HEK293 (cell line): ENCODE measurements at regions not wholly inside any gene's neighbourhood (a gene's known extent, or its start where the extent isn't known, plus 50 kb on each side); places are given as distances from the start of the nearest gene placed in this dataset.

Experiments
- CTCF ChIA-PET: fragments of 350-600 bp; formaldehyde crosslinking; extraction: SDS; loops from one replicate; lab custom pipeline; 2021; ENCODE audit warnings: antibody characterized with exemption; lab: Yijun Ruan, JAX
- POLR2A ChIA-PET: fragments of 300-600 bp; formaldehyde crosslinking; extraction: SDS; loops from one replicate; lab custom pipeline; 2020; ENCODE audit warnings: antibody characterized with exemption, inconsistent platforms; lab: Yijun Ruan, JAX
- H3K27ac ChIP-seq: fragments of 200-500 bp; sonication (Bioruptor generic); 2 replicates; pipeline ENCODE4 v1.5.1; 2014; ENCODE audit warnings: low read depth, low read length, control low read depth, inconsistent platforms; ENCODE audit errors: extremely low read depth
- H3K36me3 ChIP-seq, 2 experiments: fragments of 200-500 bp in 1 of 2; sonication (Bioruptor generic) in 1 of 2; 1 replicate in 1 of 2; 2 replicates in 1 of 2; pipeline ENCODE4 v1.5.1; 2014 to 2017; ENCODE audit warnings: inconsistent platforms in 2 of 2, low read length in 2 of 2; ENCODE audit not compliant: control insufficient read depth in 2 of 2, insufficient read depth in 1 of 2
- H3K4me1 ChIP-seq: fragments of 200-500 bp; sonication (Bioruptor generic); 2 replicates; pipeline ENCODE4 v1.5.1; 2014; ENCODE audit warnings: mild to moderate bottlenecking, low read length, inconsistent platforms; ENCODE audit not compliant: control insufficient read depth, insufficient read depth
- H3K4me3 ChIP-seq: 2 replicates; pipeline ENCODE4 v1.5.1; 2011; ENCODE audit warnings: low read depth, mild to moderate bottlenecking, control low read depth, low read length, moderate library complexity
- H3K9me3 ChIP-seq: fragments of 200-500 bp; sonication (Bioruptor generic); 2 replicates; pipeline ENCODE4 v1.5.1; 2014; ENCODE audit warnings: low read depth, low read length, inconsistent platforms; ENCODE audit not compliant: control insufficient read depth, insufficient read depth
- AEBP2 ChIP-seq: fragments of 450-650 bp; formaldehyde crosslinking; IDR thresholded peaks from 2 replicates; pipeline ENCODE4 v1.5.1; 2016; ENCODE audit warnings: missing biosample characterization, missing genetic modification characterization, borderline replicate concordance
- HOXA7 ChIP-seq: sonication (generic); formaldehyde crosslinking; IDR thresholded peaks from 2 replicates; pipeline ENCODE4 v1.8.1; 2022; ENCODE audit warnings: missing genetic modification reagents, borderline replicate concordance
- HOXD13 ChIP-seq: sonication (generic); formaldehyde crosslinking; IDR thresholded peaks from 2 replicates; pipeline ENCODE4 v1.8.0; 2022; ENCODE audit warnings: missing genetic modification reagents, borderline replicate concordance
- KLF17 ChIP-seq: fragments of 450-650 bp; formaldehyde crosslinking; IDR thresholded peaks from 2 replicates; pipeline ENCODE4 v1.5.1; 2016; ENCODE audit warnings: missing biosample characterization, missing genetic modification characterization
- OSR2 ChIP-seq: fragments of 450-650 bp; formaldehyde crosslinking; IDR thresholded peaks from 2 replicates; pipeline ENCODE4 v1.5.1; 2016; ENCODE audit warnings: missing biosample characterization, missing genetic modification characterization
- SP3 ChIP-seq: fragments of 450-650 bp; formaldehyde crosslinking; IDR thresholded peaks from 2 replicates; pipeline ENCODE4 v1.5.1; 2016; ENCODE audit warnings: missing biosample characterization, missing genetic modification characterization
- SP7 ChIP-seq: fragments of 450-650 bp; formaldehyde crosslinking; IDR thresholded peaks from 2 replicates; pipeline ENCODE4 v1.5.1; 2016; ENCODE audit warnings: missing biosample characterization, missing genetic modification characterization
- ZFP3 ChIP-seq: fragments of 450-650 bp; formaldehyde crosslinking; IDR thresholded peaks from 2 replicates; pipeline ENCODE4 v1.5.1; 2016; ENCODE audit warnings: low read depth, missing biosample characterization, missing genetic modification characterization
- ZFP41 ChIP-seq: fragments of 450-650 bp; formaldehyde crosslinking; IDR thresholded peaks from 2 replicates; pipeline ENCODE4 v1.5.1; 2016; ENCODE audit warnings: missing biosample characterization, missing genetic modification characterization, borderline replicate concordance
- ZNF114 ChIP-seq: fragments of 450-650 bp; formaldehyde crosslinking; IDR thresholded peaks from 2 replicates; pipeline ENCODE4 v1.5.0; 2017; ENCODE audit warnings: missing biosample characterization, missing genetic modification characterization
- ZNF121 ChIP-seq: fragments of 450-650 bp; formaldehyde crosslinking; IDR thresholded peaks from 2 replicates; pipeline ENCODE4 v1.5.1; 2016; ENCODE audit warnings: missing biosample characterization, missing genetic modification characterization
- ZNF175 ChIP-seq: fragments of 450-650 bp; formaldehyde crosslinking; IDR thresholded peaks from 2 replicates; pipeline ENCODE4 v1.5.1; 2016; ENCODE audit warnings: missing biosample characterization, missing genetic modification characterization
- ZNF18 ChIP-seq: fragments of 450-650 bp; formaldehyde crosslinking; IDR thresholded peaks from 2 replicates; pipeline ENCODE4 v1.5.1; 2016; ENCODE audit warnings: missing biosample characterization, missing genetic modification characterization
- ZNF211 ChIP-seq: fragments of 450-650 bp; formaldehyde crosslinking; IDR thresholded peaks from 2 replicates; pipeline ENCODE4 v1.5.1; 2016; ENCODE audit warnings: low read depth, missing biosample characterization, missing genetic modification characterization
- ZNF239 ChIP-seq: fragments of 450-650 bp; formaldehyde crosslinking; IDR thresholded peaks from 2 replicates; pipeline ENCODE4 v1.5.1; 2016; ENCODE audit warnings: missing biosample characterization, missing genetic modification characterization
- ZNF37A ChIP-seq: fragments of 450-650 bp; IDR thresholded peaks from 2 replicates; pipeline ENCODE4 v1.5.1; 2018; ENCODE audit warnings: missing biosample characterization, missing genetic modification characterization
- ZNF391 ChIP-seq: fragments of 450-650 bp; formaldehyde crosslinking; IDR thresholded peaks from 2 replicates; pipeline ENCODE4 v1.5.1; 2016; ENCODE audit warnings: low read depth, missing biosample characterization, missing genetic modification characterization, borderline replicate concordance
- ZNF510 ChIP-seq: fragments of 450-650 bp; formaldehyde crosslinking; IDR thresholded peaks from 2 replicates; pipeline ENCODE4 v1.5.1; 2018; ENCODE audit warnings: mild to moderate bottlenecking, missing genetic modification characterization, missing biosample characterization; ENCODE audit not compliant: insufficient replicate concordance
- ZNF596 ChIP-seq: fragments of 450-650 bp; IDR thresholded peaks from 2 replicates; pipeline ENCODE4 v1.5.0; 2018; ENCODE audit warnings: missing biosample characterization, mild to moderate bottlenecking, missing genetic modification characterization, moderate library complexity
- ZNF768 ChIP-seq: fragments of 450-650 bp; formaldehyde crosslinking; IDR thresholded peaks from 2 replicates; pipeline ENCODE4 v1.5.1; 2018; ENCODE audit warnings: missing biosample characterization, mild to moderate bottlenecking, missing genetic modification characterization
- TF ChIP-seq, protein P1 (sequence below): fragments of 450-650 bp; formaldehyde crosslinking; IDR thresholded peaks from 2 replicates; pipeline ENCODE4 v1.5.1; 2016; ENCODE audit warnings: missing biosample characterization, missing genetic modification characterization

DNA sequence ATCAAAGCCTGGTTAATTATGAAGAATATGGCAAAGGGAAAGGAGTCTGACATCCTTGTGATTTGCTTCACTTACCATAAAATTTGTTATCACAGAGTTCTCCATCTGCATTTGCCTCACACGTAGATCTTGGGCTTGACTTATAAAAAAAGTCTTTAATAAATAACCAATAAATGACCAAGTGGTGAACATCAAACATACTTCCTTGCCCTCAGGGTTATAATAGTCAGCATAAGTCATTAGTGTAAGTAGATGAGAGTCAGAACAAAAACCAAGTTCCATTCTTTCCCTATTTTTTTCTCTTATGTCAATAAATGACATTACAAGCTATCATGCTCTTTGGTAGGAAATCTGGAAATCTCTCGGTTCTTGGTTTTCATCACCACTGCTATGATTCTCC lies 635.4 kb upstream of the ATXN7L3B start:
- Histone ChIP-seq H3K27ac (no peak overlapping the region), H3K9me3 (no peaks in the 10 kb centered on the region), H3K36me3 (no peaks in the 10 kb centered on the region), H3K4me1 (no peaks in the 10 kb centered on the region), H3K4me3 (no peak overlapping the region)
- POLR2A ChIA-PET, result no interaction called here
- CTCF ChIA-PET, result interaction anchor here (0.6 kb wide), 1 partner anchor 60 kb away, joined by 3 read pairs; no protein-coding TSS in a partner anchor
- TF ChIP-seq AEBP2 (tag by site-specific recombination), result no peak
- TF ChIP-seq ZNF768 (tag by site-specific recombination), result no peak
- TF ChIP-seq ZNF239 (tag by site-specific recombination), result no peak
- TF ChIP-seq ZFP3 (tag by site-specific recombination), result no peak
- TF ChIP-seq HOXA7 (CRISPR knock-in tag), result no peak
- no peak for TF ChIP-seq ZNF121
- no peak for TF ChIP-seq ZNF18 (tag by site-specific recombination)
- no peak for TF ChIP-seq ZNF391 (tag by site-specific recombination)
- TF ChIP-seq ZFP41, result no peak
- TF ChIP-seq ZNF114 (tag by site-specific recombination), result no peak
- no peak for TF ChIP-seq ZNF510 (tag by site-specific recombination)
- no peak for TF ChIP-seq ZNF211 (tag by site-specific recombination)

DNA sequence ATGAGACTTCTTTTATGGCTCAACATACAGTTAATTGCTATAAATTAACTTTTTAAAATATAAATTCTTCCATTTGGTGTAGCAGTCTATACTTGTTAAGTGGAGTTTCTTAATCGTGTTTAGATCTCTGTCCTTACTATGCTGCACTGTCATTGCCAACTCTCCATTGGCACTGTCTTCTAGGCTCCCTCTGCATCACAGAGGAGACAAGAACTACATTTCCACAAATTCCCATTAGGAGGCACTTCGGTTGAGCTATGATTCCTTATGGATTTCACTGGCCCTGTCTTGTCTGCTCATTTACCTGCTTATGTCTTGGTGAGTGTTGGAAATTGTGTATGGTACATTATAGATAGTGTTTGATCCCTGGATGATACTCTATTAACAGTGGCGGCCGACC lies 630.9 kb upstream of the ATXN7L3B start:
- ChIA-PET POLR2A (no interaction called here), CTCF (no interaction called here)
- Histone ChIP-seq H3K4me1 (no peaks in the 10 kb centered on the region), H3K9me3 (no peaks in the 10 kb centered on the region), H3K27ac (no peak overlapping the region), H3K36me3 (no peaks in the 10 kb centered on the region), H3K4me3 (no peak overlapping the region)
- no peak for TF ChIP-seq SP3
- TF ChIP-seq ZNF37A (tag by site-specific recombination), result no peak
- no peak for TF ChIP-seq SP7 (tag by site-specific recombination)
- no peak for TF ChIP-seq KLF17
- TF ChIP-seq HOXD13 (CRISPR knock-in tag), result no peak
- no peak for TF ChIP-seq ZNF175
- no peak for TF ChIP-seq ZNF596
- TF ChIP-seq, protein P1, sequence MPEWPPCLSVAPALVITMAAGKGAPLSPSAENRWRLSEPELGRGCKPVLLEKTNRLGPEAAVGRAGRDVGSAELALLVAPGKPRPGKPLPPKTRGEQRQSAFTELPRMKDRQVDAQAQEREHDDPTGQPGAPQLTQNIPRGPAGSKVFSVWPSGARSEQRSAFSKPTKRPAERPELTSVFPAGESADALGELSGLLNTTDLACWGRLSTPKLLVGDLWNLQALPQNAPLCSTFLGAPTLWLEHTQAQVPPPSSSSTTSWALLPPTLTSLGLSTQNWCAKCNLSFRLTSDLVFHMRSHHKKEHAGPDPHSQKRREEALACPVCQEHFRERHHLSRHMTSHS (tag by site-specific recombination), result no peak
- TF ChIP-seq ZNF510 (tag by site-specific recombination), result no peak
- TF ChIP-seq OSR2 (tag by site-specific recombination), result no peak
